NOMO-1 treated with DMSO at 0.1 percent for 48 hours (cell line): ENCODE measurements at regions not wholly inside any gene's neighbourhood (a gene's known extent, or its start where the extent isn't known, plus 50 kb on each side); places are given as distances from the start of the nearest gene placed in this dataset.
"Not testable (repeated sequence)": the region's sequence is repeated elsewhere in the genome, so short reads cannot be mapped to it uniquely, and the experiment has no call there.

ENCODE experiments used
- DNase-seq: peaks from one replicate; lab custom pipeline; 2025; ENCODE audit not compliant: unreplicated experiment; lab: John Stamatoyannopoulos, UW

GRCh38 chrX:81348388-81348787 is 146.5 kb downstream of the SH3BGRL start:
- DNase-seq, result no peak

GRCh38 chrX:81354954-81355353 is 153.1 kb downstream of the SH3BGRL start:
- no peak for DNase-seq

GRCh38 chrX:81355436-81355835 is 153.5 kb downstream of the SH3BGRL start:
- no peak for DNase-seq

GRCh38 chrX:81367291-81367690 is 165.4 kb downstream of the SH3BGRL start:
- peak; percentile 76 for DNase-seq

GRCh38 chrX:81377329-81377728 is 175.4 kb downstream of the SH3BGRL start:
- DNase-seq, result peak; percentile 7

GRCh38 chrX:81378560-81378959 is 176.7 kb downstream of the SH3BGRL start:
- DNase-seq, result no peak

- DNase-seq, result no peak
Measured at GRCh38 chrX:81390237-81390636, 188.3 kb downstream of the SH3BGRL start.

GRCh38 chrX:81392396-81392795 is 190.5 kb downstream of the SH3BGRL start:
- peak; percentile 22 for DNase-seq

GRCh38 chrX:81405781-81406180 is 203.9 kb downstream of the SH3BGRL start:
- no peak for DNase-seq

GRCh38 chrX:81411517-81411916 is 209.6 kb downstream of the SH3BGRL start:
- DNase-seq, result no peak

GRCh38 chrX:81412428-81412827 is 210.5 kb downstream of the SH3BGRL start:
- no peak for DNase-seq

GRCh38 chrX:81412857-81413256 is 211.0 kb downstream of the SH3BGRL start:
- not testable (repeated sequence) for DNase-seq

GRCh38 chrX:81414630-81415029 is 212.7 kb downstream of the SH3BGRL start:
- DNase-seq, result no peak
